ENCODE measurements at regions not wholly inside any gene's neighbourhood (a gene's known extent, or its start where the extent isn't known, plus 50 kb on each side); places are given as distances from the start of the nearest gene placed in this dataset.

- Histone ChIP-seq H3K9me3 (no peaks in the 10 kb centered on the region), H3K27ac (replicated peaks in 1 of 4) (no peak overlapping the region), H3K4me3 (no peak overlapping the region), H3K36me3 (no peaks in the 10 kb centered on the region), H3K27me3 (no peaks in the 10 kb centered on the region), H3K4me1 (peaks cover 0 to 25% (median 23%) of the 10 kb centered on the region in 4 donors)
- 98% methylated on average over 1 of the region's 1 CpG for WGBS
- intact Hi-C loops (cut with DNase I), result no loop called here
- no peak for DNase-seq (ENCODE audit: extremely low spot score)
- no peak for TF ChIP-seq CTCF (IDR thresholded peaks at IDR 0.05)
- no peak for TF ChIP-seq POLR2AphosphoS5 (IDR thresholded peaks at IDR 0.05)
Observed at GRCh38 chr5:115684513-115685037, 58.7 kb upstream of the TMED7 start.

GRCh38 chr5:115683081-115683480 lies 57.2 kb upstream of the TMED7 start:
- WGBS, result 88% methylated on average over 1 of the region's 1 CpG
- TF ChIP-seq EP300 (IDR thresholded peaks at IDR 0.05) (no peak), POLR2A (IDR thresholded peaks at IDR 0.05; ENCODE audit: low read depth) (no peak)
- intact Hi-C loops (cut with DNase I), result no loop called here
- no peaks in the 10 kb centered on the region for H3K36me3 ChIP-seq
- no peaks in the 10 kb centered on the region for H3K27me3 ChIP-seq
- H3K27ac ChIP-seq (replicated peaks in 1 of 4), result no peak overlapping the region
- no peak overlapping the region for H3K4me3 ChIP-seq
- H3K4me1 ChIP-seq, result peaks cover 0 to 25% (median 23%) of the 10 kb centered on the region in 4 donors
- H3K9me3 ChIP-seq, result no peaks in the 10 kb centered on the region
- no peak for DNase-seq (ENCODE audit: extremely low spot score)

All from esophagus muscularis mucosa (tissue), 4 donors.